Tibial nerve (tissue), 4 donors: ENCODE measurements at regions not wholly inside any gene's neighbourhood (a gene's known extent, or its start where the extent isn't known, plus 50 kb on each side); places are given as distances from the start of the nearest gene placed in this dataset.
"Not testable (repeated sequence)": the region's sequence is repeated elsewhere in the genome, so short reads cannot be mapped to it uniquely, and the experiment has no call there.

Experiments used
- DNase-seq, 2 donors: peaks; one replicate each; pipeline ENCODE4 v3.0.0-alpha.2; 2019; ENCODE audit warnings: low spot score in 2 of 2
- H3K27ac ChIP-seq, 4 donors: fragments of 200-600 bp; sonication (generic) in 3 of 4; one replicate each; pipeline ENCODE4 v1.5.1; 2017 to 2019; ENCODE audit warnings: mild to moderate bottlenecking in 1 of 4
- H3K27me3 ChIP-seq, 2 donors: fragments of 200-600 bp; sonication (generic) in 1 of 2; one replicate each; pipeline versions ENCODE4 v1.5.1 to v1.6.0; 2017 to 2019
- H3K36me3 ChIP-seq, 3 donors: fragments of 200-600 bp; sonication (generic); one replicate each; pipeline ENCODE4 v1.5.1; 2018 to 2019
- H3K4me1 ChIP-seq, 4 donors: fragments of 200-600 bp; sonication (generic) in 3 of 4; one replicate each; pipeline ENCODE4 v1.5.1; 2017 to 2019
- H3K4me3 ChIP-seq, 4 donors: fragments of 200-600 bp; sonication (generic) in 3 of 4; one replicate each; pipeline ENCODE4 v1.5.1; 2017 to 2019; ENCODE audit warnings: mild to moderate bottlenecking in 1 of 4, moderate library complexity in 1 of 4
- H3K9me3 ChIP-seq, 4 donors: fragments of 200-600 bp; sonication (generic) in 3 of 4; one replicate each; pipeline ENCODE4 v1.5.1; 2017 to 2019
- EP300 ChIP-seq, 2 donors: sonication (generic); formaldehyde crosslinking; IDR thresholded peaks; one replicate each; pipeline ENCODE4 v1.6.1; 2017; ENCODE audit warnings: antibody characterized with exemption in 2 of 2, mild to moderate bottlenecking in 1 of 2
- POLR2A ChIP-seq, 2 donors: fragments of 450-650 bp; IDR thresholded peaks; one replicate each; pipeline ENCODE4 v1.6.1; 2017; ENCODE audit warnings: antibody characterized with exemption in 2 of 2, mild to moderate bottlenecking in 2 of 2, moderate library complexity in 2 of 2
- WGBS, 2 donors: methylation state at CpG; one replicate each; pipeline ENCODE4 v1.1.5; 2018; 5-methylcytosine and 5-hydroxymethylcytosine counted together
- TF ChIP-seq, protein P1 (sequence below), 5 experiments: fragments of 200-600 bp in 3 of 5; fragments of 450-650 bp in 2 of 5; sonication (generic) in 3 of 5; IDR thresholded peaks; one replicate each; pipeline ENCODE4 v1.5.1; 2016 to 2019; ENCODE audit warnings: antibody characterized with exemption in 5 of 5, mild to moderate bottlenecking in 3 of 5, moderate library complexity in 2 of 5

DNA sequence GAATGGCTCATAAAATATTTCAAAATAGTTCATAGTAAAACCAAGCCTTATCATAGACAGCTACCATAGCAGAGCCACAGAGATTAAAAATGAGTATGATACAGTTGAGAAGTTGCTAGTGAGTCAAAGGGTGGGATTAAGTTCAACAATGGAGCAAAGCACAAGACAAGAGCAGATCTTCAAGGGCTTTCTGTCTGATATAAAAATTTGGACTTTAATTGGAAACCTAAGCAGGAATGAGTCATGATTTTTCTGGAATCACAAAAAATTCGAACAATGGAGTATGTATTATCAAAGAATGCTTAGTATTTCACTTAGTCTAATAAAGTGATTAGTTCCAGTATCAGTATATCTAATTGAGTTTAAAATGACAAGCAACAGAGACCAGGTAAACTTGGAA is 487.3 kb upstream of the NETO1 start:
- H3K27me3 ChIP-seq: no peaks in the 10 kb centered on the region
- no peaks in the 10 kb centered on the region for H3K9me3 ChIP-seq
- WGBS, 2 donors: 74 to 86% methylated on average over 1 of the region's 1 CpG
- no peak overlapping the region for H3K4me3 ChIP-seq
- TF ChIP-seq, protein P1, sequence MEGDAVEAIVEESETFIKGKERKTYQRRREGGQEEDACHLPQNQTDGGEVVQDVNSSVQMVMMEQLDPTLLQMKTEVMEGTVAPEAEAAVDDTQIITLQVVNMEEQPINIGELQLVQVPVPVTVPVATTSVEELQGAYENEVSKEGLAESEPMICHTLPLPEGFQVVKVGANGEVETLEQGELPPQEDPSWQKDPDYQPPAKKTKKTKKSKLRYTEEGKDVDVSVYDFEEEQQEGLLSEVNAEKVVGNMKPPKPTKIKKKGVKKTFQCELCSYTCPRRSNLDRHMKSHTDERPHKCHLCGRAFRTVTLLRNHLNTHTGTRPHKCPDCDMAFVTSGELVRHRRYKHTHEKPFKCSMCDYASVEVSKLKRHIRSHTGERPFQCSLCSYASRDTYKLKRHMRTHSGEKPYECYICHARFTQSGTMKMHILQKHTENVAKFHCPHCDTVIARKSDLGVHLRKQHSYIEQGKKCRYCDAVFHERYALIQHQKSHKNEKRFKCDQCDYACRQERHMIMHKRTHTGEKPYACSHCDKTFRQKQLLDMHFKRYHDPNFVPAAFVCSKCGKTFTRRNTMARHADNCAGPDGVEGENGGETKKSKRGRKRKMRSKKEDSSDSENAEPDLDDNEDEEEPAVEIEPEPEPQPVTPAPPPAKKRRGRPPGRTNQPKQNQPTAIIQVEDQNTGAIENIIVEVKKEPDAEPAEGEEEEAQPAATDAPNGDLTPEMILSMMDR (IDR thresholded peaks at IDR 0.05): no peak
- TF ChIP-seq POLR2A (IDR thresholded peaks at IDR 0.05) (no peak), EP300 (IDR thresholded peaks at IDR 0.05) (no peak)
- H3K36me3 ChIP-seq: no peaks in the 10 kb centered on the region
- no peaks in the 10 kb centered on the region for H3K4me1 ChIP-seq
- DNase-seq: no peak
- H3K27ac ChIP-seq: no peak overlapping the region

DNA sequence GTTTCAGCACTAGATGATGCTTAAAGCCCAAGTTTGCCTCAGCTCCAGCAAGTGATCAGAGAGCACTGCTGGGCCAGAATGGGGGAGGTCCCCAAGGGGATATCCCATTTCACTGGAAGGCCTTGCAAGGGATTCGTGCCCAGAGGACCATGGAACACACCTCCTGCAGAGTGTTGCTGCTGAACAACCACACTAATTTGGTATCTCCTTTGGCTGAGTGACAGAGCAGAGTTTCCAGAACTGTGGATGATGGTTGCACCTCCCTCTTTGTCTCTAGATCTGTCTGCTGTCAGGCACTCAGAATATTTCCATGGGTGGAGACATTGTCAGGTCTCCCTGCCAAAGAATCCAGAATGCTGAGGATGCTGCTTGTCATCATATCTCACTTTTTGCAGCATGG is 484.8 kb upstream of the NETO1 start:
- Histone ChIP-seq H3K9me3 (no peaks in the 10 kb centered on the region), H3K27ac (no peak overlapping the region), H3K27me3 (no peaks in the 10 kb centered on the region), H3K36me3 (no peaks in the 10 kb centered on the region), H3K4me3 (no peak overlapping the region), H3K4me1 (no peaks in the 10 kb centered on the region)
- DNase-seq: no peak
- TF ChIP-seq EP300 (IDR thresholded peaks at IDR 0.05) (no peak), POLR2A (IDR thresholded peaks at IDR 0.05) (no peak)
- TF ChIP-seq, protein P1 (IDR thresholded peaks at IDR 0.05): no peak
- 13 to 31% methylated on average over 1 of the region's 1 CpG for WGBS, 2 donors

DNA sequence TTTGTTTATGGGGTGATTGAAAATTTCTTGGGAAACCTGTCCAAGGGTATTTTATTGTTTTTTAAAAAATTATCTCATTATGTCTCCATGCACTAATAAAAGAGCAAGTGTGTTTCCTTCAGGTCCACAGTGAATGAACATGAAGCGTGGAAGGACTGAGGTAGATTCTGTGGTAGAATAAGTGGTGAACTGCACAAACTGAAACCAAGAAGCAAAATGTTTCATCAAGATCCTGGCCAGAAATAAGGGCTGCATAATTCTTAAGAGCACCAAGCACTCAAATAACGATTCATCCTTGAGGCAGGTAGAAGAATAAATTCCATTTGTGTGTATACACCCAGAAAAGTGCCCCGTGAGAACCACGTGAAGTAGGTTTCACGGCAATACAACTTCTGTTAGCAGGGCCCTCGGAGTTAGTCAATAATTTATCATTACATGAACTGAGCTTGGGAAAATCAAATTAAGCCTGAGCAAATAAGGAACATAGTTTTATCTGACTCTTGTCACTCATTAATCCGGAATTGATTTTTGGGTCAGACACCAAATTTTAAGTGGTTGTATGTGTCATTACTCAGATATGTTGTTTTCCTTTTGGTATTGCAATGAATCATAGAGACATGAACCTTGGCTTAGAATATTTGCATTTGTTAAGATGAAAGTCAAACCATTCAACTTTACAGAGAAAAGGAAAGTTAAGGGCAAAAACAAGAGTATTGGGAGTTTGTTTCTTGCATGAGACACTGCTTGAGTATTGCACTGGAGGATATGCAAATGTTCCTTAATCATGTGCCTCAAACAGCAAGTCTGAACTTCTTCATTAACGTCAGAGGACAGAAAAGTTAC is 472.6 kb upstream of the NETO1 start:
- no peaks in the 10 kb centered on the region for H3K9me3 ChIP-seq
- H3K4me3 ChIP-seq: no peak overlapping the region
- H3K36me3 ChIP-seq: no peaks in the 10 kb centered on the region
- no peaks in the 10 kb centered on the region for H3K27me3 ChIP-seq
- DNase-seq: no peak
- H3K4me1 ChIP-seq: no peaks in the 10 kb centered on the region
- no peak overlapping the region for H3K27ac ChIP-seq
- TF ChIP-seq EP300 (IDR thresholded peaks at IDR 0.05) (no peak), POLR2A (IDR thresholded peaks at IDR 0.05) (no peak)
- TF ChIP-seq, protein P1 (IDR thresholded peaks at IDR 0.05): no peak
- 86 to 89% methylated on average over 8 of the region's 8 CpGs for WGBS, 2 donors

DNA sequence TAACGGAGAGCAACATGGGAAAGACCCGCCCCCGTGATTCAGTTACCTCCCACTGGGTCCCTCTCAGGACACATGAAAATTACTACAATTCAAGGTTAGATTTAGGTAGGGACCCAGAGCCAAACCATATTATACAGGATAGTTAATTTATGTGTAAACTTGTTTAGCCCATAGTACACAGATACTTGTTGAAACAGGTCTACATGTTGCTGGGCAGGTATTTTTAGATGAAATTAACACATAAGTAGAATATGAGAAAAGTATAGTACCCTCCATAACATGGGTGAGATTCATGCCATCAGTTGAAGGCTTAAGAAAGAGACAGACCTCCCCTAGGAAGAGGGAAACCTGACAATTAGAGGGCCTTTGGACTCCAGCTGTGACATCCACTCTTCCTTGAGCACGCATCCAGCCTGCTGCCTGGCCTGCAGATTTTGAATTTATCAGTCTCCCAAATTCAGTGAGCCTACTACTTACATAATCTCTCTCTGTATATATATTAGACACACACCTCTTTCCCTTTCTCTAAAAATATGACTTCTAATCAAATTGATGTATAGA is 463.5 kb upstream of the NETO1 start:
- TF ChIP-seq, protein P1 (IDR thresholded peaks at IDR 0.05): no peak
- TF ChIP-seq EP300 (IDR thresholded peaks at IDR 0.05) (no peak), POLR2A (IDR thresholded peaks at IDR 0.05) (no peak)
- H3K4me3 ChIP-seq: no peak overlapping the region
- H3K4me1 ChIP-seq: no peaks in the 10 kb centered on the region
- no peak overlapping the region for H3K27ac ChIP-seq
- DNase-seq: no peak
- no peaks in the 10 kb centered on the region for H3K9me3 ChIP-seq
- H3K27me3 ChIP-seq: no peaks in the 10 kb centered on the region
- 88 to 90% methylated on average over 4 of the region's 4 CpGs for WGBS, 2 donors
- H3K36me3 ChIP-seq: no peaks in the 10 kb centered on the region

DNA sequence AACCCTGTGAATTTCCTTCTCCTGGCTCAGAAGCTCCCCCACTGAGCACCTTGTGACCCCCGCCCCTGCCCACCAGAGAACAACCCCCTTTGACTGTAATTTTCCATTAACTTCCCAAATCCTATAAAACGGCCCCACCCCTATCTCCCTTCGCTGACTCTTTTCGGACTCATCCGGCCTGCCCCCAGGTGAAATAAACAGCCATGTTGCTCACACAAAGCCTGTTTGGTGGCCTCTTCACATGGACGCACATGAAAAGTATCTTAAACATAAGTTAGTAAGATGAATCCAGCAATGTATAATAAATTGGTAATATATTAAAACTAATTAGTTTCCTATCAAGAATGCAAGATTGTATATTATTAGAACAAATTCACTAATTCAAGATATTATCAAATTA is 462.3 kb upstream of the NETO1 start:
- H3K4me3 ChIP-seq, H3K9me3 ChIP-seq, H3K36me3 ChIP-seq, H3K4me1 ChIP-seq, H3K27me3 ChIP-seq, DNase-seq, H3K27ac ChIP-seq: not testable (repeated sequence)
- WGBS, 2 donors: 86 to 91% methylated on average over 6 of the region's 6 CpGs

DNA sequence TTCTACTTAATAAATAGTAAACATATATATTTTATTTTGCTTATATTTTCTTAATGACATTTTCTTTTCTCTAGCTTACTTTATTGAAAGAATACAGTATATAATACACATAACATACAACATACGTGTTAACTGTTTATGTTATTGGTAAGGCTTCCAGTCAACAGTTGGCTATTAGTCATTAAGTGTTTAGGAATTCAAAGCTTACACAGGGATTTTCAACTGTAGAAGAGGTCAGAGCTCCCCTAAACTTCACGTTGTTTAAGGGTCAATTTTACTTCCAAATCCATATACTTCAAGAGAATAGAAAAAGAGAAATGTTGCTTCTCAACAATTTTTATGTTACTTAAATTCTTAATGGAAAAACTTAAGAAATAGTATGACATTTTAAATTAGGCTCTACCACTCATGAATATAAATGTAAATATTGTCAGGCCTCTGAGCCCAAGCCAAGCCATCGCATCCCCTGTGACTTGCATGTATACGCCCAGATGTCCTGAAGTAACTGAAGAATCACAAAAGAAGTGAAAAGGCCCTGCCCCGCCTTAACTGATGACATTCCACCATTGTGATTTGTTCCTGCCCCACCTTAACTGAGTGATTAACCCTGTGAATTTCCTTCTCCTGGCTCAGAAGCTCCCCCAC is 456.5 kb upstream of the NETO1 start:
- H3K4me1 ChIP-seq, DNase-seq, H3K9me3 ChIP-seq, H3K27me3 ChIP-seq, H3K36me3 ChIP-seq, H3K4me3 ChIP-seq, H3K27ac ChIP-seq: not testable (repeated sequence)
- 84 to 89% methylated on average over 5 of the region's 5 CpGs for WGBS, 2 donors
